ENCODE measurements at regions not wholly inside any gene's neighbourhood (a gene's known extent, or its start where the extent isn't known, plus 50 kb on each side); places are given as distances from the start of the nearest gene placed in this dataset.

DNA sequence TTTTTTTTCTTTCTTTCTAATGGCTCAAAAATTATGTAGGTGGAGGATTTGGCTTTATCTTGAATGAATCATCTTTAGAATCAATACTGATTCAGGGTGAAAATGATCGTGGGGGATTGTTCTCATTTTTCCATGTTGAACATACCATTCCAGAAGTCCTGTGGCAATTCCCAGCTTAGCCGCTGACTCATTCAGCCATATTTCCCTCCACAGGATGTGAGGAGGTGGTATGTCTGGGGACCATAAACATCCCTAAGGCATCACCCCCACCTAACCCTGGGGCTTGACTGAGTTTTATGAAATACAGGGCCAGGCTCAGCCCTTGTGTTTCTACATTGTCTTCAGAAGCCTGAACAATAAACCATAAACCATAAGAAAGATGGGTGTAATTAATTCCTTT is 92.7 kb upstream of the FN1 start:
- no peak for DNase-seq

DNA sequence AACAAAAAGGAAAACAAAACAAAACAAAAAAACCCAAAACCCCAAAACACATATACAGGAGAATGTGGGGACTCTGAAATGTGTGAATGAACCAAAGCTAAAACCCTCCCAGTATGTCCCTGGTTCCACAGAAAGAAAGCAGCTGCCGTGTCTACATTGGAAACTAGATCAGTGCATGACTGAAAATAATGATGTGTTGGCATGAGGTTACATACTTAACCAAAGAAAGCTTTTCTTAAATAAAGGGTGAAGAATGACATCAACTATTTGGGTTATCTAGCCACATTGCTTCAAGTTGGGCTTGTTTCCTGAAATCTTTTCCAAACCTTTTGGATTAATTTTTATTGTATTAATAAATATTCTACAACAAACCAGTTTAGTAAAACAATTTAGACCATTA is 91.9 kb upstream of the FN1 start:
- DNase-seq = no peak

DNA sequence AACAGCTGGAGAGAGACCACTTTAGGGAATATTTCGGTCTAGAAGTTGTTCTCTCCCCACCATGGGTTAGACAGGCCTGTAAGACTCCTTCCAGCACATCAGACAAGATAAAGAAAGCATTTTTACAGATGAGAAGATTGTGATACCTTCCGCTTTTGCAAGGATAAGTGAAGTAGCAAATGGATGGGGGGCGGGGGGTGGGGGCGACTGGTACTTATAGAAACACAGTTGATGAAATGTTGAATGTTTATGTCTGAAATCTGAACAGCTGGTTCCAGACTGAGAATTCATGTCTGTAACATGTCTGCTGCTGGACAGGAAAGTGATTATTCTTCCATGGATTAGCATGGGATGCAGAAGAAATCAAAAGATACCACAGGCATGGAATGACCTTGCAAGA is 90.5 kb upstream of the FN1 start:
- DNase-seq = no peak

DNA sequence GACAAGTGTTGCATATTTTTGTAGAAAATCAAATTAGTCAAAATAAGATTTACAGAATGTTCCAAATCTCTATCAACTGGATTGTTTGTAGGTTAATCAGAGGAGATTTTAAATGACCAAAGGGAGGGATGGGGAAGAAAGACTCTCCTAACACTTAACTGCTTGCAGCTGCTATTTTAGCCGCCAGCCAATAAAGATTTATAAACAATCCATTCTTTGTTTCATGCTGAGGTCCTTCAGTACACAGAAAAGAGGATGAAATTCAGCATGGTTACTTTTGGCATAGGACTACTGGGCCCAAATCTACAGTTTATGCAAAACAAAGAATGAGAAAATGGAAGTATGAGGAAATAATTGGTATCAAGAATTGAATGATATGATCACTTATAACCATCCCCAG is 86.4 kb upstream of the FN1 start:
- DNase-seq = no peak

DNA sequence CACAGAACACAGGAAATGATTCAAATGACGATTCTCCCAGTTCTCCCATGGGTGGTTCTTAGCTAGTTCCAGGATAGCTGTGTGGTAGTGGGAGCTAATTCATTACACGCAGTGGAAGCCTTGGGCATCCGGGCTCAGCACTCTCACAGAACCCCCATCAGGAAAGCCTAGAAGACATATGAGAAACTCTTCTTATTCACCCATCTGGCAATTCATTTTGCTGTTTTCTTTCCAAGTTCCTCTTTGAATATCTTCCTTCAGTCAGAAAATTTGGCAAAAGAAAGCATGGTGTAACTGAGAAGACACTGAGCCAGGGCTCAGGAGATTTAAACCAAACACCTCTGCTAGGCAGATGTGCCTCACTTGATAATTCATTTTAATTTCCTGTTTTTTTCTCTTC is 85.2 kb upstream of the FN1 start:
- no peak for DNase-seq

DNA sequence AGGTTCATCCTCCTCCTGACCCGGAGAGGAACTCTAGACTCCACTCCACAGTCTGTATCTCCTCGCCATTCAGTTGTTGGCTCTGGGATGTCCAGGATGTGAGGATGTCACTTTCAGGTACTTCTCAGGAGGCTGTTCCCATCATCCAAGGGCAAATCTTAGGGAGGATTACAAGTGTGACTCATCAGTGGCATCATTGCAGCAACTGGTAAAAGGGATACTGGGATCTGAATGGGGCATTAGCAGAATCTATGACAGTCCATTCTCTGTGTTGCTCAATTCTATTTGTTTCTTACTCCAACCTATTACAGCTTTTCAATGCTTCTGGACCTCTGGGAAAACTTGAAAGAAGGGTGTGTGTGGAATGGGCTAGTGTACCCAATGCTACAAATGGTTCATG is 81.5 kb upstream of the FN1 start:
- no peak for DNase-seq

DNA sequence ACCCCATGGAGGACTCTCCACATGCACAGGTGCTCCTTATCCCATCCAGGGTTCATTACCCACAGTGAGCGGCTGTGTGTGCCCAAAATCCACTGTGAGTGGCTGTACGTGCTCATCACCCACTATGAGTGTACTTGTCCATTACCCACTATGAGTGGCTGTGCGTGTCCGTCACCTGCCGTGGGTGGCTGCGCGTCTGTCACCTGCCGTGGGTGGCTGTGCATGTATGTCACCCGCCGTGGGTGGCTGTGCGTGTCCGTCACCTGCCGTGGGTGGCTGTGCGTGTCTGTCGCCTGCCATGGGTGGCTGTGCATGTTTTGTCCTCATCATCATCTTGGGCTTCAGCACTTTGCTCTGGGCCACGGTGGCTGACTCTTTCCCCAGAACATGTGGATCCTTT is 78.6 kb upstream of the FN1 start:
- no peak for DNase-seq

DNA sequence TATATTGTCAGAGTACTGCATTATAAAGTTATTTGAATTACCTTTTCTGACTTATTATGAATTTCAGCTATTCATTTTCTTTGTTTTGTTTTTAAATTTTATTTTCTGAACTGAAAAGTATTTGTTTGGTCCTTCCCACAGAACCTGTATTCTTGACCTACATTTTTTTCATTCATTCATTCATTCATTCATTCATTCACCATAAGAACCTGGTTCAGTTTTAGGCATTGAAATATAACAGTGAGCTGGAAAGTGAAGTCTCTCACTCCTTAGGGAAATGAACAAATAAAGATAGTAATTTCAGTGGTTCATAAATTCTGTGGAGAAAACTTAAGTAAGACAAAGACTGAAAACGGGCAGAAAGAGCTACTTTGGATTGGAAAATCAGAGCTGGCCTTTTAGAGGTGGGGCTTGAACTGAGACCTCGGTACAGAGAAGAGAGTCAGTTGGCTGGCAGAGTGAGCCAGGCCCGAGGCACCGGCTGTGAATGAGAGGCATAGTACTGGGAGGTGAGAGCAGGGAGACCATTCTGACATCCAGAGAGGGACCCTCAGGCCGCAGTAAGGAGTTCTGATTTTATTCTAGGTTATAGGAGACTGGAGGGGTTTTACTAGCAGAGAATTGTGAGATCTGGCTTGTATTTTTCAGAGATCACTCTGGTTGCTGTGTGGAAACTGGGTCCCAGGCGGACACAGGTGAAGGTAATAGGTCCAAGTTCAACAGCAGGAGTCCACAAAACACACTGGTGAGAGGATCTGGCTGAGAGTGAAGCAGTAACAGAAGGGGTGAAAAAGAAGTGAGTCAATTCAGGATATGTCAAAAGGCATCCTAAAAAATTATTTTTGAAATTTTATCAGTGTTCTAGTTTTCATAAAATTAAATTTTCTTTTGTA is 75.8 kb upstream of the FN1 start:
- no peak for DNase-seq

DNA sequence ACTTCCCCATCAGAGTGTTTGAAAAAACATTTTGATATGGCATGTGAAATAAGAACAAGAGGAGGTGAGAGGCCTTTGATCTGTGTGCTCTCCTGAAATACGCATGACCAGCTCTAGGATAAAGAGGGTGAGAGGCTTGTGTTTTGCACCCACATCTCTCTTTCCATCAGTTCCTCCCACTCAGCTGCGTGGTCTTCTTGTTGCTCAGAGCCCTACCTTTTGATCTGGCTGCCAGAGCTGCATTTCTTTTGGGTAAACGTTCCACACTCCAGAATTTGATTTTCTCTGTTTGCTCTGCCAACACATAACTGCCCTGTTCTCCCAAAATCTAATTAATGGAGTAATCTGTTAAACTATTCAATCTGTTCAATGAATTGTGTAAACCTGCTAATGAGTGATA is 72.0 kb upstream of the FN1 start:
- DNase-seq = no peak

DNA sequence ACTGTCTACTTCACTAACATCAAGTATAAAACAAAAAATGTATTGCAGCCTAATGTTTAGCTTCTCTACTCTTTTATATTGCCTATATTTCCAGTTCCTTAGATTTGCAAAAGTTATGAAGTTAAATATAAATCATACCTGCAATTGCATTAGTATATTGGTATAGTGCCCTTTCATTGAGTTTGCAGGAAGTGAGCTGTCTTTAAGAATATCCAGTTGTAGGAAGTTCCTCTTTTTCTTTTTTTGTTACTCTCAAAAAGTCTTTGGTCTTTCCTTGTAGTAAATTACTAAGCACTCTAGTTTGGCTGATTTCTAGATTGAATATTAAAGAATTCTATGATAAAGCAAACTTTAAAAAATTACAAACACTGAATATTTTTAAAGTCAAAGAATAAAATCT is 71.3 kb upstream of the FN1 start:
- no peak for DNase-seq

DNA sequence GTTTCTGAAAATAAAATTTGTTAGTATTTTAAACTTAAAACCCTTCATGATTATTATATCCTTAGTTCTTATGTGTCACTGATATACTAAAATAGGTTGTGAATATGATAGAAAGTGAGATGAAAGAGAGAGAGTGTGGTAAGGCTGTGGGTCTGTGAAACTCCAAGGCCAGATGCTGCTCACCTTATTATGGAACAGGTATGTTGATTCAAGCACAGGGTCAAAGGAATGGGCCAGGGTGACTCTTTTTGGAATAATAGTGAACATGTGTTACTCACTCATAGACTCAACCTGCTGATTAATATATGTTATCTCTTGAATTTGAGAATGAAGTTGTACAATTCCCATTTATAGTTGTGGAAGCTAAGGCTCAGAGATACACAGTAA is 70.7 kb upstream of the FN1 start:
- DNase-seq = no peak

DNA sequence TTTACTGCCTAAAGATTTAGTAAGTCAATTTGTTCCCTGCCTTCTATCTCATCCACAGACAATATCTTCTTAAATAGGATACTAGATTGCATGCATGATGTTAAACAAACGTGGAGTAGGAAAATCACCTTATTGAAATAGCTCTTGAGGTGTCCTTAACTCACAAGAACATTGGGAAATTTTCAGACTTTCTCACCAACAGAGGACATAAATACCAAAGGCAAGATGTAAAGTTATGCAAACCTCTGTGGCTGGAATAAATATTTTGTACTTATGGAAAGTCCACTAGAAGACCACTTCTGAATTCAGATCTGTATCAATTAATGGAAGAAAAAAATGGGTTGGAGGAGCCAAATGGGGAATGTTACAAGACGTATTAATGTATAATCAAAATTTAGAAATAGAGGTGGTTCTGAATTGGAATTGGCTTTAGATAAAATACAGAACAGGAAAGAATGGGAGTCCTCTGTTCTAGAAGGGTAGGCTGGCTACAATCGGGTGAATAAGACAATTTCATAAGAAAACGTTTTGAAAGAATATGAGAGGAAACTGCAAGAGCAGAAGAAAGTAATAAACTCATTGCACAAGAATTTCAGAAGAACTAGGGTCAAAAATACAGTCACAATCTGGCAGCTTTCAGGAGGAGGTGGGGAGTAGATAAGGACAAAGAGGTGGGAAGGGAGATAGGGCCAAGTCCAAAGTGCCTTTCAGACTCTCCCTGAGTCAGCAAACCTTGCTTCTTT is 69.3 kb upstream of the FN1 start:
- no peak for DNase-seq

DNA sequence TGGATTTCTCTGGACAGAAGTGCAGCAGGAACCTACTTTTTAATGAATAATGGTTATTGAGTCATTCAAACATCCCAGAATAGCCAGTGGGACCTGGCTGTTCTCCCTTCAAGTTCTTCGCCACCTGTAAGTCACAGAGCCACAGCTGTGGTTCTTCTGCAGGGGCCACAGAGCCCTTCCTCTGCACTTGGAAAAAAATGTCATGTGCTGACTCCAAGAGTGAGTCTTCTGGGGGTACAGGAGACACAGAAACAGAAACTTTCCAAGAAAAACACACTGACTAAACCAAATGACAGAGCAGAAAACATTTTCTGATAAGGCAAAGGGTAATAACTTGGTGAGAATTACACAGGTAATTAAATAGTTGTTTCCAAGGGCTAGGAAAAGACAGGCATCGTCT is 68.7 kb upstream of the FN1 start:
- no peak for DNase-seq

DNA sequence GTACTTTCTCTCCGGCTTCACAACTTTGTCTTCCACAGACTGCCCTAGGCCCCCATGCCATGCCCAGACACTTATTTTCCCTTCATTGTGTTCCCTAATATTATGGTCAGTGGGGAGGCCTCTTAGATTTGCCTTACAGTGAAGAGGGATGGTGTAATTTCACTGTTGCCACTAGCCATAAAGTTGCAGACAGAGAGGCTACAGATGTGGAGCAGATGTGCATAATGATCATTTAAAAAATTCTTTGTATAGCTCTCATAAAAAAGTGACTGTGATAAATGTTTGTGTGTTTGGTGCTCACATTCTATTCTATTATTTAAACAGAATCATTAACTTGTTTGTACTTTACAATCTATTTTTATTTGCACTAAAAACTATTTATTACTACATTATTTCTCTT is 67.5 kb upstream of the FN1 start:
- DNase-seq = no peak

DNA sequence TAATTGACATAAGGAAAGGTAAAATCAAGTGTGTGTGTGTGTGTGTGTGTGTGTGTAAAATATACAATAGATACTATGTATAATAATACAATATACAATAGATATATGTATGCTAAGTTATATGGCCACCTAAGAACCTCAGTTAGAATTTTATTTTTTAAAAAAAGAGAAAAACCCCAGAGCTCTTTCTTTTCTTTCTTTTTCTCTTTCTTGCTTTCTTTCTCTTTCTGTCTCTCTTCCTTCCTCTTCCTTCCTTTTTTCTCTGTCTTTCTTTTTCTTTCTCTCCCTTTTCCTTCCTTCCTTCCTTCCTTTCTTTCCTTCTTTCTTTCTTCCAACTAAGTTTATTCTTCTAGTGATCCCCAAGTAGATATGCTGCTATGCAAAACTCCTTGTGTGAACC is 64.6 kb upstream of the FN1 start:
- DNase-seq = no peak

DNA sequence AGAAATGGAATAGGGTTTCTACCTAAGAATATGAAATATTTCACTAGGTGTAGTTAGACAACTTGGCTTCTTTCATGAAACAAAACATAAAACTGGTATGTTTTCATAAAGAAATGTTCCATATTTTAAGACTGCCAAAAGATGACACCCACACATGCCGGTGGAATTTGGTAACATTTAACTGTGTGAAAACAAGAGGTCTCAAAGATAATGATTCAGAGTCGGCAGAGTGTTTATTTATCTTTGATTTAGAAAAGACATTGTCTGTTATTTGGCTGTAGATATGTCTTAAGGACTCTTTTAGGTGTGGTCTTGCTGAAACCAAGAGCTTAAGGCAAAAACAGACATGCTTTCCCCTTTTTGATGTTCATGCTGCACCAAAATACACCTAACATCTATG is 63.5 kb upstream of the FN1 start:
- no peak for DNase-seq

DNA sequence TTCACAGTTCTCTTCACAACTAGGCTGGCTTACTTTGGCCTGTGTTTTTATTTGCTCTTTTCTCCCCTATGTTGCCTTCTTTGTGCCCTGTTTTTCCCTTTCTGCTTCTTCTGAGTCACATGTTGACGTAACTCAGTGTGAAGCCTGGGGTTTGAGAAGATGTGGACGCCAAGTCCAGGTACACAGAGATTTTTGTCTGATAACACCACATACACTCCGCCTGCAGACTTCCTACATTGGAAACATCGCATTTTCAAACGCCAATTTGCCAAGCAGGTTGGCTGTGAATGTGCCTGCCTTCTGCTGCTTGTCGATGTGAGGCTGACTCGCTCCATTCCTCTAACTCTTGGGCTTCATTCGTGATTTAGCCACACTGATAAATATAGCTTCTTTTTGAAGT is 62.6 kb upstream of the FN1 start:
- DNase-seq = no peak

DNA sequence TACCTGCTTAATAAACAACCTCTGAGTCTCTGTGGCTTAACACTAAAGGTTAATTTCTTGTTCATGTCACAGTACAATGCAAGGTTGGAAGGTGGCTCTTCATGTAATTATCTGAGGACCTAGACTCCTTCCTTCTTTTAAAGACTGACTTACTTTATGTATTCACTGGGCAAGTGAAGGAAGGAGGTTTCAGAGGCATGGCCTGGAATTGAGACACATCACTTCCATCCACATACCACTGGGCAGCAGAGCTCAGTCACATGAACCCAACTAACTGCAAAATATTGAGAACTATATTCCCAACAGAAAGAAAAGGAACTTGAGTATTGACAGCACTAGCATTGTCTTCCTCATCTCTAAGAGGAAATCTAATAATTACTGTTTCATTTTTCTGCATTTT is 57.5 kb upstream of the FN1 start:
- DNase-seq = no peak

DNA sequence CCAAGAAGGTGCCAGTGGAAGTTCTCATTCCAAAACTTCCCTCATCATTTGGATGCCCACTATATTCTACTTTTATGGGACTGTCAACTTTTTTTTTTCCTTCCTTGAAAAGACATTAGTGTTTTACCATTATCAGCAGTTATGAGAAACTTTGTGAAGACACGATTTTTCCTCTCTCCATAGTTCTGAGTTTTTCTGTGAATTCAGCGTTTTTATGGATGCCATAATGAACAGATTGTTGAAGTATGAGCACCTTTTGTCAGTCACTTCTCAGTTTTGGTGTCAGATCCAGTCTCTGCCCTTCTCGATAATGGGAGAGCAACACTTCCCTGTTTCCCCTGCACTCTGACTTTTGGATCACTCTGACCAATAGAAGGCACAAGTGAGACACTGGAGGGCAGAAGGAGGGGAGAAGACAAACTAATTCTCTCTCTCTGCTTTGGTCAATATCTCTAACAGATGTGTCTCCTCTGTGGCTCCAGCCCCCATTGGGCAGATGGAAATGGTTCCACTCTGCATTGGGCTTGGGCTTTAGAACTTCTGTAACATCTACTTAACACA is 53.5 kb upstream of the FN1 start:
- DNase-seq = no peak

DNA sequence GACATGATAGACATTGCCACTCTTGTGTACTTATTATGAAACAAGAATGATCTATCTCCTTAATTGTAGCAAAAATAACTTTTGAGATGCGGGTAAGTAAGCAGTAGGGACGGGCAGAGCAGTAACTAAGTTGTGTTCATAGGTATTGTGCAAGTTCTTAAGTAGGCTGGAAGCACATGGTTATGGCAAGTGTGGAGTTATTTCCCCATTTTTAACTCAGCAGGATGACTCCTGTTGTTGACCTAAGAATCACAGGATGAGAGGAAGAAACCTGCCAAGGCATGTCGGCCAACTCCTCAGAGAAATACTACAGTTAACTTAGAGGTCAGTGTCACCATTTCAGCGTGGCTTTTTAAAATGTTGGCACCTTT is 51.1 kb upstream of the FN1 start:
- no peak for DNase-seq

DNA sequence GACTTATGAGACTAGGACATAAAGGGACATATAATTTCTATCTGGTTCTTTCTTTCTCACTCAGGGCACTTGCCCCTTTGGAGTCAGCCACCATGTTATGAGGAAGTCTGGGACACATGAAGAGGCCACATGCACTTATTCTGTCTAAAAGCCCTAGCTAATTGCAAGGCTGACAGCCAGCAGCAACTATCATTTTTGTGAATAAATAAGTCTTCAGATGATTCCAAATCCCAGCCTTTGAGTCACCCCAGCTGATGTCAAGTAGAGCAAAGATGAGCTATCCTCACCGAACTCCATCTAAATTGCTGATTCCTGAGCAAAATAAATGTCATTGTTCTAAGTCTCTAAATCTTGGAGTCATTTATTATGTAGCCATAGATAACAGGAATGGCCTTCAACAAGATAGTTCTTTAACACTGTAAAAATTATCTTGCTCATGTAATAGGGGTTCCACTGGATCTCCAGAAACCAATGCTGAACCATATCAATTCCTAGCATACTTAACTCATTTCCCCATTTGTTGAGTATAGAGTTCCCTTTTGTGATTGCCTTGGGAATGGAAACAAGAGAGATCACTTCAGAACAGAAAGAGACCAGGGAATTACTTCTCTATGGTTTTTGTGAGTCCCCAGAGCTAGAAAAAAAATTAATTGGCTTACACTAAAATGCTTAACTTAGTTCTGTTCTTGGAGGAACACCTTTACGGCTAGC is 50.6 kb upstream of the FN1 start:
- DNase-seq = no peak

All from stimulated activated CD4-positive, alpha-beta T cell treated with anti-CD3 and anti-CD28 coated beads, Interleukin-1b, Interleukin-23, amount 100 ng/mL, for 48 hours (primary cell).